Muscle layer of colon (tissue), 2 donors: ENCODE measurements at regions not wholly inside any gene's neighbourhood (a gene's known extent, or its start where the extent isn't known, plus 50 kb on each side); places are given as distances from the start of the nearest gene placed in this dataset.
"Not testable (repeated sequence)": the region's sequence is repeated elsewhere in the genome, so short reads cannot be mapped to it uniquely, and the experiment has no call there.

Experiments
- H3K27ac ChIP-seq: one replicate; pipeline ENCODE4 v1.7.0; 2013; ENCODE audit warnings: low read depth, mild to moderate bottlenecking, low read length, moderate library complexity
- H3K27me3 ChIP-seq, 2 donors: one replicate each; pipeline ENCODE4 v1.7.0; 2013; ENCODE audit warnings: low read length in 2 of 2, mild to moderate bottlenecking in 2 of 2; ENCODE audit not compliant: insufficient read depth in 2 of 2, control insufficient read depth in 1 of 2
- H3K36me3 ChIP-seq: one replicate; pipeline ENCODE4 v1.7.0; 2013; ENCODE audit warnings: mild to moderate bottlenecking, low read length; ENCODE audit not compliant: insufficient read depth
- H3K4me1 ChIP-seq: one replicate; pipeline ENCODE4 v1.7.0; 2013; ENCODE audit warnings: mild to moderate bottlenecking, low read length; ENCODE audit not compliant: insufficient read depth
- H3K4me3 ChIP-seq, 2 donors: one replicate each; pipeline ENCODE4 v1.7.0; 2013; ENCODE audit warnings: low read length in 2 of 2, low read depth in 1 of 2, mild to moderate bottlenecking in 1 of 2, moderate library complexity in 1 of 2
- H3K9ac ChIP-seq: one replicate; pipeline ENCODE4 v1.7.0; 2013; ENCODE audit warnings: low read length
- H3K9me3 ChIP-seq: one replicate; pipeline ENCODE4 v1.7.0; 2013; ENCODE audit warnings: mild to moderate bottlenecking, low read length
- donor health status: abdominal sarcoma.
- donor health status: Adenocarcinoma of cecum.

- H3K9ac ChIP-seq, result no peak overlapping the region
- H3K27me3 ChIP-seq, result no peaks in the 10 kb centered on the region
- no peak overlapping the region for H3K4me3 ChIP-seq
- no peaks in the 10 kb centered on the region for H3K9me3 ChIP-seq
- H3K36me3 ChIP-seq, result no peaks in the 10 kb centered on the region
- no peaks in the 10 kb centered on the region for H3K4me1 ChIP-seq
- no peak overlapping the region for H3K27ac ChIP-seq
Observed at GRCh38 chr3:166877971-166878370, 502.1 kb downstream of the ZBBX start.

GRCh38 chr3:166864473-166865467 is 515.3 kb downstream of the ZBBX start:
- no peaks in the 10 kb centered on the region for H3K4me1 ChIP-seq
- H3K9me3 ChIP-seq, result no peaks in the 10 kb centered on the region
- no peak overlapping the region for H3K9ac ChIP-seq
- no peak overlapping the region for H3K27ac ChIP-seq
- H3K36me3 ChIP-seq, result no peaks in the 10 kb centered on the region
- no peaks in the 10 kb centered on the region for H3K27me3 ChIP-seq
- H3K4me3 ChIP-seq, result no peak overlapping the region

DNA sequence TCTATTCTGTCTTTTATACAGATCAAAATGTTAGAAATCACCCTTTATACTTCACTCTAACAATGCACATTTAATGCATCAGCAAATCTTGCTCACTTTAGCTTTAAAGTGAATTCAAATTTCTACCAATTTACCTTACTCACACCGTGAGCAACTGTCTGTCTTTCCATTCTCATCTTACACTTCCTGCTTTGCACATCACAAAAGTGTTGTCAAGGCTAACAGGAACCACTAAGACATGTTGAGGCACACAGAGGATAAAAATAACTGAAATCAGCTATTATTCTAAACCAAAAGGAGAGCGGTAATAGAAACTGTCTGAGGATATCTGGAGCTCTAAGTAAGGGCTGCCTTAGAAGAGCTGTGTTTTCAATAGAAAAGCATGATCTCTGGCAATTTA is 519.9 kb downstream of the ZBBX start:
- no peak overlapping the region for H3K9ac ChIP-seq
- no peaks in the 10 kb centered on the region for H3K4me1 ChIP-seq
- H3K4me3 ChIP-seq, result no peak overlapping the region
- H3K27me3 ChIP-seq, result no peaks in the 10 kb centered on the region
- H3K9me3 ChIP-seq, result no peaks in the 10 kb centered on the region
- H3K27ac ChIP-seq, result no peak overlapping the region
- no peaks in the 10 kb centered on the region for H3K36me3 ChIP-seq

GRCh38 chr3:166844329-166844728 is 535.8 kb downstream of the ZBBX start:
- Histone ChIP-seq H3K9ac (no peak overlapping the region), H3K9me3 (no peaks in the 10 kb centered on the region)

GRCh38 chr3:166842784-166843183 is 537.3 kb downstream of the ZBBX start:
- not testable (repeated sequence) for H3K9me3 ChIP-seq, H3K9ac ChIP-seq, H3K27ac ChIP-seq, H3K27me3 ChIP-seq, H3K4me3 ChIP-seq, H3K4me1 ChIP-seq, H3K36me3 ChIP-seq

More at GRCh38 chr3:166844329-166844728, 535.8 kb downstream of the ZBBX start:
- no peaks in the 10 kb centered on the region for H3K4me1 ChIP-seq
- no peaks in the 10 kb centered on the region for H3K36me3 ChIP-seq
- no peaks in the 10 kb centered on the region for H3K27me3 ChIP-seq
- no peak overlapping the region for H3K4me3 ChIP-seq
- H3K27ac ChIP-seq, result no peak overlapping the region

GRCh38 chr3:166837535-166837934 is 542.6 kb downstream of the ZBBX start:
- H3K9ac ChIP-seq, result no peak overlapping the region
- H3K36me3 ChIP-seq, result no peaks in the 10 kb centered on the region
- no peaks in the 10 kb centered on the region for H3K27me3 ChIP-seq
- no peak overlapping the region for H3K27ac ChIP-seq
- H3K4me3 ChIP-seq, result no peak overlapping the region
- H3K4me1 ChIP-seq, result no peaks in the 10 kb centered on the region
- H3K9me3 ChIP-seq, result no peaks in the 10 kb centered on the region

DNA sequence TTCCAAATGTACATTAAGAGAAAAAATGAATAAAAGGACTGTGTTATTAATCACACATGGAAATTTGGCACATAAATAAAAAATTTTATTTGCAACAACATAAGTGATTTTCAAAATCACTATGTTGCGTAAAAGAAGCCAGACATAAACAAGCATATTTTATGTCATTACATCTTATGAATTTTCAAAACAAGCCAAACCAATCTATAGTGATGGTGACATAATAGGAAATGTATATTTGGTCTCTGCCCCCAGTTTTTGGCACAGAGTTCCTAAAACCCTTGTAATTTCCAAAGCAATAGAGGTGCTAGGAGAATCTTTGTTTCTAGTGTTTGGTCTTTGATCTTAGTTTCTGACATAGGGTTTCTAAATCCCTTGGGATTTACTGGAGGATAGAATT is 543.3 kb downstream of the ZBBX start:
- H3K9ac ChIP-seq, result no peak overlapping the region
- no peak overlapping the region for H3K4me3 ChIP-seq
- H3K4me1 ChIP-seq, result no peaks in the 10 kb centered on the region
- H3K9me3 ChIP-seq, result no peaks in the 10 kb centered on the region
- H3K27ac ChIP-seq, result no peak overlapping the region
- no peaks in the 10 kb centered on the region for H3K27me3 ChIP-seq
- H3K36me3 ChIP-seq, result no peaks in the 10 kb centered on the region

DNA sequence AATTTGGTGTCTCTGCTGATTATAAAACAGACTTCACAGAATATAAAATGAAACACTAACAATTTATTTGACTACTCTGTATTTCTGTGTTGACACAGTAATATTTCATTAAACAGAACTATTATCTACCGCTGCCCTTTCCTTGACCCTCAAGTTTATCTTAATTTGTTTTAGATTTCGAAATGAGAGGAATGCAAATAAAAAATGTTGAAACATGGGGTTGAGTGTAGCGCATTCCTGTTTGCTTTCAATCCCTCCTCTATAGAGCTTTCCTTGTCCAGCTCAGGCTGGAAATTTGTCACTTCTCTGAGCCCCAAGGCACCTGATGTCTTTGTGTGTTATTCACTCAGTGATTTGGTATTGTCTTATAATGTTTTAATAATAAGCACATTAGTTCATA is 550.2 kb downstream of the ZBBX start:
- Histone ChIP-seq H3K36me3 (no peaks in the 10 kb centered on the region), H3K9me3 (no peaks in the 10 kb centered on the region), H3K9ac (no peak overlapping the region), H3K4me1 (no peaks in the 10 kb centered on the region), H3K27me3 (no peaks in the 10 kb centered on the region), H3K27ac (no peak overlapping the region), H3K4me3 (no peak overlapping the region)

DNA sequence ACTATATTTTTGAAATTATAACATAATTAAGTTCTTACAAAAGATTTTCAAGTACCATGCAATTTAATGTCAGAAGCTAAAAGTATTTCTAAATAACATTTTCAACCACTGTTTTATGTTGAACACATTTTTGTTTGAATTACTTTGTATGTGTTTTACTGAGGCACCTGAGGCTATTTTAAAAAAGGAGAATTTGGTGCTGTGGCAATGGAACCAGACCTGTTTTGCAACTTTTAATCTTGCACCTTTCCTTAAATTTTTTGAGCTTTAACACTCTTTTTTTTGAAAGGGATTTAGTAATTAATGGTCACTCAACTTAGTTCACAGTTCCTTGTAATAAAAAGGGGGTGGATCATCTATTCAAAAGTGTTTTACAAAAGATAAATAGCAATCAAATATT is 561.6 kb downstream of the ZBBX start:
- H3K27ac ChIP-seq, result no peak overlapping the region
- no peak overlapping the region for H3K4me3 ChIP-seq
- no peaks in the 10 kb centered on the region for H3K36me3 ChIP-seq
- no peaks in the 10 kb centered on the region for H3K27me3 ChIP-seq
- H3K9ac ChIP-seq, result no peak overlapping the region
- no peaks in the 10 kb centered on the region for H3K4me1 ChIP-seq
- H3K9me3 ChIP-seq, result no peaks in the 10 kb centered on the region

- not testable (repeated sequence) for H3K27ac ChIP-seq, H3K9ac ChIP-seq, H3K27me3 ChIP-seq, H3K36me3 ChIP-seq, H3K4me3 ChIP-seq, H3K9me3 ChIP-seq, H3K4me1 ChIP-seq
Observed at GRCh38 chr3:166817269-166817668, 562.8 kb downstream of the ZBBX start.

- Histone ChIP-seq H3K27ac (no peak overlapping the region), H3K27me3 (no peaks in the 10 kb centered on the region), H3K9me3 (no peaks in the 10 kb centered on the region), H3K9ac (no peak overlapping the region), H3K4me3 (no peak overlapping the region), H3K4me1 (no peaks in the 10 kb centered on the region), H3K36me3 (no peaks in the 10 kb centered on the region)
Observed at GRCh38 chr3:166810741-166811445, 569.2 kb downstream of the ZBBX start.
